Prostate gland (tissue), 2 donors: ENCODE measurements at regions not wholly inside any gene's neighbourhood (a gene's known extent, or its start where the extent isn't known, plus 50 kb on each side); places are given as distances from the start of the nearest gene placed in this dataset.

Experiments
- CTCF ChIP-seq, 4 experiments: fragments of 200-600 bp in 2 of 4; fragments of 450-650 bp in 2 of 4; sonication (generic) in 2 of 4; IDR thresholded peaks; 1 replicate in 3 of 4; 2 replicates in 1 of 4; pipeline ENCODE4 v1.5.1; 2016 to 2019; ENCODE audit warnings: antibody characterized with exemption in 4 of 4, mild to moderate bottlenecking in 2 of 4, moderate library complexity in 2 of 4
- POLR2A ChIP-seq: fragments of 450-650 bp; IDR thresholded peaks from one replicate; pipeline ENCODE4 v1.6.1; 2016; ENCODE audit warnings: antibody characterized with exemption, mild to moderate bottlenecking

- TF ChIP-seq POLR2A (no peak), CTCF (IDR thresholded peaks at IDR 0.05) (no peak)
Observed at GRCh38 chr6:54624779-54625178, 221.8 kb upstream of the FAM83B start.
